CD14-positive monocyte (primary cell): ENCODE measurements at regions not wholly inside any gene's neighbourhood (a gene's known extent, or its start where the extent isn't known, plus 50 kb on each side); places are given as distances from the start of the nearest gene placed in this dataset.

ENCODE experiments used
- DNase-seq, 3 donors: peaks; one replicate each; pipeline ENCODE4 v3.0.0-alpha.2; 2011 to 2022
- H2AFZ ChIP-seq: 2 replicates; pipeline ENCODE4 v1.6.0; 2012; ENCODE audit warnings: mild to moderate bottlenecking, low read depth, low read length, inconsistent platforms; ENCODE audit not compliant: insufficient read depth, poor library complexity, severe bottlenecking
- H3K27ac ChIP-seq, 2 donors: 1 replicate in 1 of 2; 2 replicates in 1 of 2; pipeline ENCODE4 v1.5.1; 2012 to 2013; ENCODE audit warnings: low read length in 2 of 2, control low read depth in 1 of 2, inconsistent platforms in 1 of 2, low read depth in 1 of 2, mild to moderate bottlenecking in 1 of 2
- H3K27me3 ChIP-seq, 2 donors: one replicate each; pipeline versions ENCODE4 v1.6.0 to v1.6.1; 2011 to 2013; ENCODE audit warnings: low read length in 2 of 2; ENCODE audit not compliant: control insufficient read depth in 2 of 2, insufficient read depth in 2 of 2
- H3K36me3 ChIP-seq, 2 donors: replicated peaks in 1 of 2; 1 replicate in 1 of 2; 2 replicates in 1 of 2; pipeline versions ENCODE4 v1.5.1 to v1.6.1; 2012 to 2013; ENCODE audit warnings: low read length in 2 of 2, control low read depth in 1 of 2, inconsistent platforms in 1 of 2, mild to moderate bottlenecking in 1 of 2; ENCODE audit not compliant: insufficient read depth in 2 of 2, control insufficient read depth in 1 of 2
- H3K4me1 ChIP-seq, 2 donors: 1 replicate in 1 of 2; 2 replicates in 1 of 2; pipeline versions ENCODE4 v1.5.1 to v1.6.1; 2012 to 2013; ENCODE audit warnings: low read length in 2 of 2, control low read depth in 1 of 2, inconsistent platforms in 1 of 2, mild to moderate bottlenecking in 1 of 2, moderate library complexity in 1 of 2; ENCODE audit not compliant: insufficient read depth in 2 of 2, control insufficient read depth in 1 of 2
- H3K4me2 ChIP-seq: replicated peaks from 2 replicates; pipeline ENCODE3; 2012; ENCODE audit warnings: low read length, moderate library complexity, mild to moderate bottlenecking; ENCODE audit not compliant: poor library complexity, severe bottlenecking; ENCODE audit errors: extremely low read depth
- H3K4me3 ChIP-seq, 3 experiments: fragments of 200-600 bp in 1 of 3; sonication (generic) in 1 of 3; replicated peaks in 1 of 3; 1 replicate in 2 of 3; 2 replicates in 1 of 3; pipeline ENCODE4 v1.5.1; 2011 to 2013; ENCODE audit warnings: low read length in 3 of 3, mild to moderate bottlenecking in 3 of 3, control low read depth in 2 of 3, low read depth in 2 of 3, inconsistent platforms in 1 of 3, moderate library complexity in 1 of 3
- H3K79me2 ChIP-seq: 2 replicates; pipeline ENCODE4 v1.6.0; 2012; ENCODE audit warnings: mild to moderate bottlenecking, control low read depth, inconsistent platforms, low read length, moderate library complexity; ENCODE audit not compliant: insufficient read depth
- H3K9ac ChIP-seq: 2 replicates; pipeline ENCODE4 v1.6.0; 2017; ENCODE audit warnings: low read length, mild to moderate bottlenecking; ENCODE audit not compliant: insufficient read depth, poor library complexity, severe bottlenecking
- H3K9me3 ChIP-seq, 2 donors: replicated peaks in 1 of 2; 1 replicate in 1 of 2; 2 replicates in 1 of 2; pipeline versions ENCODE4 v1.5.1 to v1.6.1; 2012 to 2013; ENCODE audit warnings: low read length in 2 of 2, control low read depth in 1 of 2; ENCODE audit not compliant: control insufficient read depth in 1 of 2, insufficient read depth in 1 of 2
- H4K20me1 ChIP-seq: 2 replicates; pipeline ENCODE4 v1.6.0; 2012; ENCODE audit warnings: mild to moderate bottlenecking, low read length, control low read depth, moderate library complexity; ENCODE audit not compliant: insufficient read depth
- H3K27ac Mint-ChIP-seq, 7 donors: one replicate each; pipeline ENCODE4 v1.8.0; 2020; ENCODE audit warnings: mild to moderate bottlenecking in 7 of 7, mixed read lengths in 7 of 7, moderate library complexity in 6 of 7, inconsistent platforms in 2 of 7
- H3K27me3 Mint-ChIP-seq, 3 donors: one replicate each; pipeline ENCODE4 v1.8.0; 2021 to 2022; ENCODE audit warnings: low read depth in 3 of 3, mild to moderate bottlenecking in 3 of 3, mixed read lengths in 3 of 3, moderate library complexity in 3 of 3, inconsistent platforms in 1 of 3
- H3K36me3 Mint-ChIP-seq, 2 donors: one replicate each; pipeline ENCODE4 v1.8.0; 2020; ENCODE audit warnings: mixed read lengths in 2 of 2, inconsistent platforms in 1 of 2, mild to moderate bottlenecking in 1 of 2
- H3K4me1 Mint-ChIP-seq: one replicate; pipeline ENCODE4 v1.8.0; 2020; ENCODE audit warnings: mild to moderate bottlenecking, mixed read lengths
- H3K4me3 Mint-ChIP-seq, 2 donors: one replicate each; pipeline ENCODE4 v1.8.0; 2020; ENCODE audit warnings: mild to moderate bottlenecking in 2 of 2, mixed read lengths in 2 of 2, moderate library complexity in 1 of 2
- H3K9me3 Mint-ChIP-seq, 7 donors: one replicate each; pipeline ENCODE4 v1.8.0; 2020 to 2022; ENCODE audit warnings: mixed read lengths in 7 of 7, mild to moderate bottlenecking in 6 of 7, moderate library complexity in 6 of 7, inconsistent platforms in 2 of 7
- CTCF ChIP-seq: fragments of 200-600 bp; IDR thresholded peaks from one replicate; pipeline ENCODE4 v1.8.0; 2022; ENCODE audit warnings: antibody characterized with exemption, mild to moderate bottlenecking
- WGBS: methylation state at CpG from one replicate; pipeline ENCODE4 v1.1.5; 2013; ENCODE audit warnings: missing lambda C conversion rate; ENCODE audit not compliant: insufficient coverage; 5-methylcytosine and 5-hydroxymethylcytosine counted together
- intact Hi-C, 2 donors: fragments of 100-400 bp; cut with micrococcal nuclease; formaldehyde crosslinking; loops; one replicate each; pipeline versions ENCODE4 v1.15.0 to v1.15.1; 2023

GRCh38 chr3:106725566-106725965 is 651.7 kb upstream of the CCDC54 start:
- H3K9me3 ChIP-seq, result peaks cover 6 to 13% of the 10 kb centered on the region in 2 donors
- H2AFZ ChIP-seq, result no peak overlapping the region
- H3K9ac ChIP-seq, result no peak overlapping the region
- no peaks in the 10 kb centered on the region for H4K20me1 ChIP-seq
- H3K9me3 Mint-ChIP-seq, result peaks cover 0 to 4% (median 3%) of the 10 kb centered on the region in 7 donors
- H3K79me2 ChIP-seq, result no peaks in the 10 kb centered on the region
- H3K4me3 ChIP-seq, result no peak overlapping the region
- no peaks in the 10 kb centered on the region for H3K36me3 Mint-ChIP-seq
- H3K4me1 ChIP-seq, result no peaks in the 10 kb centered on the region
- H3K4me2 ChIP-seq, result no peak overlapping the region
- no peak for TF ChIP-seq CTCF
- H3K4me1 Mint-ChIP-seq, result no peaks in the 10 kb centered on the region
- no peak overlapping the region for H3K4me3 Mint-ChIP-seq
- no peaks in the 10 kb centered on the region for H3K27me3 ChIP-seq
- H3K27ac ChIP-seq, result no peak overlapping the region
- WGBS, result 50% methylated on average over 1 of the region's 3 CpGs
- no peaks in the 10 kb centered on the region for H3K27me3 Mint-ChIP-seq
- intact Hi-C loops, result no loop called here
- H3K36me3 ChIP-seq, result no peaks in the 10 kb centered on the region
- no peak overlapping the region for H3K27ac Mint-ChIP-seq
- no peak for DNase-seq

GRCh38 chr3:106728315-106729098 is 648.7 kb upstream of the CCDC54 start:
- intact Hi-C loops, result no loop called here
- no peak for DNase-seq
- no peaks in the 10 kb centered on the region for H3K4me1 Mint-ChIP-seq
- Histone ChIP-seq H2AFZ (no peak overlapping the region), H3K4me3 (no peak overlapping the region), H3K27ac (no peak overlapping the region), H3K4me1 (no peaks in the 10 kb centered on the region), H4K20me1 (no peaks in the 10 kb centered on the region), H3K9me3 (peaks cover 0 to 3% of the 10 kb centered on the region in 2 donors), H3K4me2 (no peak overlapping the region), H3K79me2 (no peaks in the 10 kb centered on the region), H3K36me3 (no peaks in the 10 kb centered on the region), H3K9ac (no peak overlapping the region), H3K27me3 (no peaks in the 10 kb centered on the region)
- no CpG with 5 or more reads among the region's 5 CpGs for WGBS
- no peaks in the 10 kb centered on the region for H3K27me3 Mint-ChIP-seq
- H3K4me3 Mint-ChIP-seq, result no peak overlapping the region
- TF ChIP-seq CTCF, result no peak
- H3K9me3 Mint-ChIP-seq, result peaks cover 0 to 3% (median 0%) of the 10 kb centered on the region in 7 donors
- H3K36me3 Mint-ChIP-seq, result no peaks in the 10 kb centered on the region
- no peak overlapping the region for H3K27ac Mint-ChIP-seq
